Vagina (tissue), 2 donors: ENCODE measurements at regions not wholly inside any gene's neighbourhood (a gene's known extent, or its start where the extent isn't known, plus 50 kb on each side); places are given as distances from the start of the nearest gene placed in this dataset.

ENCODE experiments used
- DNase-seq, 2 donors: peaks; one replicate each; pipeline ENCODE4 v3.0.0-alpha.2; 2017; ENCODE audit errors: extremely low spot score in 2 of 2
- H3K27ac ChIP-seq: fragments of 200-600 bp; sonication (generic); one replicate; pipeline ENCODE4 v1.5.1; 2019
- H3K27me3 ChIP-seq: fragments of 200-600 bp; sonication (generic); one replicate; pipeline ENCODE4 v1.5.1; 2019
- H3K36me3 ChIP-seq, 2 donors: fragments of 200-600 bp; sonication (generic); one replicate each; pipeline ENCODE4 v1.5.1; 2017 to 2019
- H3K4me1 ChIP-seq: fragments of 200-600 bp; sonication (generic); one replicate; pipeline ENCODE4 v1.5.1; 2019
- H3K4me3 ChIP-seq, 2 donors: fragments of 200-600 bp; sonication (generic); 1 replicate in 1 of 2; 2 replicates in 1 of 2; pipeline ENCODE4 v1.5.1; 2016 to 2019
- H3K9me3 ChIP-seq: fragments of 200-600 bp; sonication (generic); one replicate; pipeline ENCODE4 v1.5.1; 2019
- CTCF ChIP-seq, 3 experiments: fragments of 450-650 bp in 2 of 3; fragments of 200-600 bp in 1 of 3; sonication (generic) in 1 of 3; IDR thresholded peaks; one replicate each; pipeline ENCODE4 v1.5.1; 2017 to 2019; ENCODE audit warnings: antibody characterized with exemption in 3 of 3, mild to moderate bottlenecking in 2 of 3, moderate library complexity in 2 of 3
- POLR2A ChIP-seq, 2 donors: fragments of 450-650 bp; IDR thresholded peaks; one replicate each; pipeline ENCODE4 v1.6.1; 2017; ENCODE audit warnings: antibody characterized with exemption in 2 of 2, mild to moderate bottlenecking in 2 of 2, moderate library complexity in 2 of 2
- POLR2AphosphoS5 ChIP-seq, 2 donors: sonication (generic); formaldehyde crosslinking; IDR thresholded peaks; one replicate each; pipeline ENCODE4 v1.9.0; 2017; ENCODE audit warnings: antibody characterized with exemption in 2 of 2, mild to moderate bottlenecking in 2 of 2, low read depth in 1 of 2; ENCODE audit not compliant: insufficient read depth in 1 of 2
- intact Hi-C: fragments of 100-400 bp; cut with DNase I; formaldehyde crosslinking; loops from one replicate; pipeline ENCODE4 v1.15.1; 2023

- Histone ChIP-seq H3K36me3 (no peaks in the 10 kb centered on the region), H3K9me3 (no peaks in the 10 kb centered on the region), H3K27me3 (no peaks in the 10 kb centered on the region), H3K4me3 (no peak overlapping the region), H3K27ac (no peak overlapping the region), H3K4me1 (no peaks in the 10 kb centered on the region)
- intact Hi-C loops: no loop called here
- no peak for TF ChIP-seq POLR2AphosphoS5 (IDR thresholded peaks at IDR 0.05; ENCODE audit: insufficient read depth in 1 of 2, low read depth in 1 of 2)
- TF ChIP-seq CTCF (IDR thresholded peaks at IDR 0.05): no peak
- no peak for TF ChIP-seq POLR2A (IDR thresholded peaks at IDR 0.05)
- DNase-seq: no peak
Observed at GRCh38 chr1:201630582-201630981, 91.7 kb downstream of the NAV1 start.

GRCh38 chr1:201631037-201631436, 92.1 kb downstream of the NAV1 start:
- Histone ChIP-seq H3K27me3 (no peaks in the 10 kb centered on the region), H3K4me3 (no peak overlapping the region), H3K4me1 (no peaks in the 10 kb centered on the region), H3K36me3 (no peaks in the 10 kb centered on the region), H3K27ac (no peak overlapping the region), H3K9me3 (no peaks in the 10 kb centered on the region)
- no peak for DNase-seq
- intact Hi-C loops: no loop called here
- no peak for TF ChIP-seq POLR2A (IDR thresholded peaks at IDR 0.05)
- no peak for TF ChIP-seq CTCF (IDR thresholded peaks at IDR 0.05)
- TF ChIP-seq POLR2AphosphoS5 (IDR thresholded peaks at IDR 0.05; ENCODE audit: insufficient read depth in 1 of 2, low read depth in 1 of 2): no peak

DNA sequence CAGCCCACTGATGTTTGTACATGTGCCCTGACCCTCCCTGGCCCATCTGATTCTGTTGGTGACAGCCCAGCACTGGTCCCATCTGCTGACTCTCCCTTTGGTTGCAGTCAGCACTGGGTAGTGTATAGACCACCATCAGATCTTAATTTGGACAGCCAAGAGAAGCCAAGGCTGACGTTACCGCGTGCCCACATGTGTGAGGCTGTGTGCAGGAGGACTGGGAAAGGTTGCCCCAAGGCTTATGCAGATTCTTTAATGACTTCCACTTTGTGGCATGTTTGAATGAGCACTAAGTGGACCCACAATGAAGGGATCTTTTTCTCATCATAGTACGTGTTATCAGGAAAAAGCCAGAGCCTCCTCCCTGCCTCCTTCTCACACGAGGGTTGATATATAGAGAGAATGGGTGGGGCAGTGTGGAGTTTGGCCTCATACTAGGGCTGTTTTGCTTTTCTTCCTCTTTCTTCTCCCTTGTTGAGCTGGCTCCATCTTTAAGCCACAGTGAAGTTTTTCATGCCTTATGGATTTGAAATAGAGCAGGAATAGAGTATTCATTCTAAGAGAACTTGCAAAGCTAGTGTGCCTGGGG, 93.5 kb downstream of the NAV1 start:
- Histone ChIP-seq H3K27ac (no peak overlapping the region), H3K9me3 (no peaks in the 10 kb centered on the region), H3K27me3 (no peaks in the 10 kb centered on the region), H3K4me3 (no peak overlapping the region), H3K36me3 (no peaks in the 10 kb centered on the region), H3K4me1 (no peaks in the 10 kb centered on the region)
- no peak for DNase-seq
- intact Hi-C loops: no loop called here
- TF ChIP-seq POLR2AphosphoS5 (IDR thresholded peaks at IDR 0.05; ENCODE audit: insufficient read depth in 1 of 2, low read depth in 1 of 2) (no peak), CTCF (IDR thresholded peaks at IDR 0.05) (no peak), POLR2A (IDR thresholded peaks at IDR 0.05) (no peak)

GRCh38 chr1:201633297-201633696, 94.4 kb downstream of the NAV1 start:
- Histone ChIP-seq H3K27me3 (no peaks in the 10 kb centered on the region), H3K27ac (no peak overlapping the region)

More at GRCh38 chr1:201633297-201633696, 94.4 kb downstream of the NAV1 start:
- Histone ChIP-seq H3K4me1 (peaks cover 8% of the 10 kb centered on the region), H3K4me3 (no peak overlapping the region), H3K9me3 (no peaks in the 10 kb centered on the region), H3K36me3 (no peaks in the 10 kb centered on the region)
- intact Hi-C loops: no loop called here
- no peak for DNase-seq
- TF ChIP-seq CTCF (IDR thresholded peaks at IDR 0.05) (no peak), POLR2A (IDR thresholded peaks at IDR 0.05) (no peak), POLR2AphosphoS5 (IDR thresholded peaks at IDR 0.05; ENCODE audit: insufficient read depth in 1 of 2, low read depth in 1 of 2) (no peak)
